H1 (cell line): ENCODE measurements at regions not wholly inside any gene's neighbourhood (a gene's known extent, or its start where the extent isn't known, plus 50 kb on each side); places are given as distances from the start of the nearest gene placed in this dataset.

Experiments
- CTCF ChIA-PET: fragments of 300-600 bp; sonication (Branson Sonifier 250); formaldehyde crosslinking; loops from one replicate; lab custom pipeline; 2021; ENCODE audit not compliant: partially characterized antibody; lab: Charles Lee
- POLR2A ChIA-PET: fragments of 300-600 bp; sonication (Branson Sonifier 250); formaldehyde crosslinking; loops from one replicate; lab custom pipeline; 2021; ENCODE audit warnings: inconsistent platforms; ENCODE audit not compliant: partially characterized antibody; lab: Charles Lee
- DNase-seq, 2 experiments: peaks; one replicate each; pipeline versions ENCODE4 v3.0.0 to v3.0.0-alpha.2; 2010 to 2022; ENCODE audit warnings: low spot score in 2 of 2, low read depth in 1 of 2, mixed read lengths in 1 of 2
- FAIRE-seq: peaks from 2 replicates; lab custom pipeline; 2011; peaks lifted over from hg19 to GRCh38; lab: Jason Lieb, UNC
- H2AFZ ChIP-seq: 2 replicates; pipeline ENCODE4 v1.8.1; 2012; ENCODE audit warnings: low read length, inconsistent platforms
- H2AK5ac ChIP-seq: 2 replicates; pipeline ENCODE4 v1.6.1; 2013; ENCODE audit warnings: low read depth, low read length
- H2BK120ac ChIP-seq: replicated peaks from 2 replicates; pipeline ENCODE3; 2013; ENCODE audit warnings: low read depth, low read length, inconsistent platforms
- H2BK12ac ChIP-seq: 2 replicates; pipeline ENCODE4 v1.6.1; 2013; ENCODE audit warnings: low read depth, low read length
- H2BK15ac ChIP-seq: 2 replicates; pipeline ENCODE4 v1.6.1; 2013; ENCODE audit warnings: low read length
- H2BK20ac ChIP-seq: 2 replicates; pipeline ENCODE4 v1.6.1; 2013; ENCODE audit warnings: low read length
- H2BK5ac ChIP-seq: 2 replicates; pipeline ENCODE4 v1.6.1; 2013; ENCODE audit warnings: low read depth, low read length
- H3K14ac ChIP-seq: 2 replicates; pipeline ENCODE4 v1.6.1; 2013; ENCODE audit warnings: inconsistent platforms; ENCODE audit not compliant: insufficient read length
- H3K18ac ChIP-seq: 2 replicates; pipeline ENCODE4 v1.6.1; 2013; ENCODE audit warnings: low read length; ENCODE audit errors: extremely low read depth
- H3K23ac ChIP-seq: 2 replicates; pipeline ENCODE4 v1.6.1; 2013; ENCODE audit warnings: inconsistent platforms; ENCODE audit not compliant: insufficient read length
- H3K23me2 ChIP-seq: 2 replicates; pipeline ENCODE4 v1.6.1; 2013; ENCODE audit warnings: low read depth, low read length
- H3K27ac ChIP-seq: 2 replicates; pipeline ENCODE4 v1.6.1; 2011; ENCODE audit warnings: low read depth, low read length, inconsistent platforms
- H3K27me3 ChIP-seq, 4 experiments: replicated peaks in 1 of 4; 1 replicate in 1 of 4; 2 replicates in 3 of 4; pipeline versions ENCODE4 v1.6.1 to v1.8.1; 2011 to 2013; ENCODE audit warnings: low read length in 3 of 4, mild to moderate bottlenecking in 3 of 4, inconsistent platforms in 2 of 4, mixed read lengths in 2 of 4, moderate library complexity in 1 of 4; ENCODE audit not compliant: control insufficient read depth in 3 of 4, insufficient read depth in 3 of 4; ENCODE audit errors: extremely low read depth in 1 of 4
- H3K36me3 ChIP-seq, 4 experiments: 2 replicates each; pipeline versions ENCODE4 v1.6.1 to v1.8.1; 2011 to 2013; ENCODE audit warnings: mild to moderate bottlenecking in 4 of 4, low read length in 3 of 4, moderate library complexity in 2 of 4, control low read depth in 1 of 4, inconsistent platforms in 1 of 4; ENCODE audit not compliant: insufficient read depth in 4 of 4, control insufficient read depth in 2 of 4
- H3K4ac ChIP-seq: replicated peaks from 2 replicates; pipeline ENCODE3; 2013; ENCODE audit warnings: low read length, low read depth, mixed read lengths, inconsistent platforms; ENCODE audit not compliant: insufficient read length
- H3K4me1 ChIP-seq, 4 experiments: replicated peaks in 1 of 4; 1 replicate in 1 of 4; 2 replicates in 3 of 4; pipeline versions ENCODE4 v1.6.1 to v1.8.1; 2011 to 2013; ENCODE audit warnings: low read length in 3 of 4, inconsistent platforms in 2 of 4, mixed read lengths in 1 of 4; ENCODE audit not compliant: insufficient read depth in 4 of 4, control insufficient read depth in 3 of 4
- H3K4me2 ChIP-seq, 2 experiments: 2 replicates each; pipeline versions ENCODE4 v1.6.1 to v1.8.1; 2011 to 2013; ENCODE audit warnings: low read depth in 2 of 2, low read length in 2 of 2, control low read depth in 1 of 2, inconsistent platforms in 1 of 2, mild to moderate bottlenecking in 1 of 2; ENCODE audit not compliant: insufficient read depth in 1 of 2
- H3K4me3 ChIP-seq, 4 experiments: fragments of 200-600, 300-600 bp in 1 of 4; sonication (generic), shearing (Covaris generic), sonication (Bioruptor Twin) in 1 of 4; 2 replicates each; pipeline versions ENCODE4 v1.5.1 to v1.8.1; 2011 to 2016; ENCODE audit warnings: low read length in 4 of 4, low read depth in 3 of 4, control low read depth in 2 of 4, inconsistent platforms in 2 of 4, mild to moderate bottlenecking in 2 of 4, mixed read lengths in 1 of 4, moderate library complexity in 1 of 4; ENCODE audit not compliant: insufficient read depth in 2 of 4; ENCODE audit errors: extremely low read depth in 1 of 4
- H3K56ac ChIP-seq: replicated peaks from 2 replicates; pipeline ENCODE3; 2013; ENCODE audit warnings: low read depth, mild to moderate bottlenecking, mixed read lengths, low read length, inconsistent platforms; ENCODE audit not compliant: insufficient read length
- H3K79me1 ChIP-seq: 2 replicates; pipeline ENCODE4 v1.6.1; 2013; ENCODE audit warnings: low read depth, low read length, control low read depth
- H3K79me2 ChIP-seq, 2 experiments: 2 replicates each; pipeline versions ENCODE4 v1.6.1 to v1.8.1; 2012 to 2013; ENCODE audit warnings: low read length in 2 of 2, mild to moderate bottlenecking in 2 of 2, inconsistent platforms in 1 of 2; ENCODE audit not compliant: insufficient read depth in 2 of 2, control insufficient read depth in 1 of 2
- H3K9ac ChIP-seq, 4 experiments: replicated peaks in 1 of 4; 1 replicate in 1 of 4; 2 replicates in 3 of 4; pipeline versions ENCODE4 v1.6.1 to v1.8.1; 2011 to 2013; ENCODE audit warnings: low read depth in 3 of 4, low read length in 3 of 4, control low read depth in 2 of 4, mild to moderate bottlenecking in 2 of 4, moderate library complexity in 2 of 4, inconsistent platforms in 1 of 4; ENCODE audit errors: extremely low read depth in 1 of 4
- H3K9me3 ChIP-seq, 2 experiments: 2 replicates each; pipeline versions ENCODE4 v1.6.1 to v1.8.1; 2012 to 2013; ENCODE audit warnings: mild to moderate bottlenecking in 2 of 2, moderate library complexity in 2 of 2, control low read depth in 1 of 2, inconsistent platforms in 1 of 2, low read depth in 1 of 2, low read length in 1 of 2, mixed read lengths in 1 of 2; ENCODE audit not compliant: insufficient read depth in 2 of 2
- H4K20me1 ChIP-seq, 2 experiments: replicated peaks in 1 of 2; 2 replicates each; pipeline versions ENCODE3 to v1.8.1; 2011 to 2013; ENCODE audit warnings: inconsistent platforms in 2 of 2, low read length in 2 of 2, mild to moderate bottlenecking in 1 of 2; ENCODE audit not compliant: insufficient read depth in 2 of 2, control insufficient read depth in 1 of 2
- H4K5ac ChIP-seq: 2 replicates; pipeline ENCODE4 v1.6.1; 2013; ENCODE audit warnings: low read length, low read depth, mixed read lengths, inconsistent platforms; ENCODE audit not compliant: insufficient read length
- H4K8ac ChIP-seq: 2 replicates; pipeline ENCODE4 v1.8.0; 2013; ENCODE audit warnings: mild to moderate bottlenecking, moderate library complexity, low read length, inconsistent platforms; ENCODE audit not compliant: insufficient read depth; ENCODE audit errors: extremely low read depth
- H4K91ac ChIP-seq: replicated peaks from 2 replicates; pipeline ENCODE3; 2013; ENCODE audit warnings: low read length, mixed read lengths, inconsistent platforms; ENCODE audit not compliant: insufficient read length
- CTCF ChIP-seq, 3 experiments: IDR thresholded peaks; 1 replicate in 2 of 3; 2 replicates in 1 of 3; pipeline versions ENCODE4 v1.5.1 to v1.6.1; 2011; ENCODE audit warnings: low read length in 3 of 3, mild to moderate bottlenecking in 3 of 3, inconsistent platforms in 2 of 3, low read depth in 1 of 3, moderate library complexity in 1 of 3; ENCODE audit not compliant: insufficient read depth in 1 of 3; ENCODE audit errors: control extremely low read depth in 1 of 3
- SP4 ChIP-seq: IDR thresholded peaks from 2 replicates; pipeline ENCODE4 v1.6.1; 2012; ENCODE audit warnings: low read length, inconsistent platforms
- WGBS, 2 experiments: shearing (Covaris generic) in 1 of 2; methylation state at CpG; one replicate each; pipeline versions ENCODE4 v1.1.6 to v1.1.7; 2013 to 2015; ENCODE audit warnings: low lambda C conversion rate in 2 of 2, mixed read lengths in 2 of 2, inconsistent platforms in 1 of 2, low coverage in 1 of 2, missing lambda C conversion rate in 1 of 2; ENCODE audit not compliant: insufficient replicate concordance in 2 of 2, insufficient coverage in 1 of 2, insufficient read length in 1 of 2; ENCODE audit errors: extremely low coverage in 1 of 2, missing lambda C conversion rate in 1 of 2; 5-methylcytosine and 5-hydroxymethylcytosine counted together

GRCh38 chr20:2244993-2245392 lies 50.8 kb upstream of the TGM3 start:
- Histone ChIP-seq H3K23me2 (no peaks in the 10 kb centered on the region; the same call in 1 of the 2 replicates), H3K4ac (no peak overlapping the region), H3K27ac (no peak overlapping the region), H3K14ac (no peak overlapping the region), H3K23ac (no peak overlapping the region), H3K4me3 (no peak overlapping the region), H3K36me3 (no peaks in the 10 kb centered on the region), H3K27me3 (no peaks in the 10 kb centered on the region), H2BK120ac (no peak overlapping the region), H3K4me1 (peaks cover 13 to 23% (median 17%) of the 10 kb centered on the region in 4 experiments), H3K79me2 (no peaks in the 10 kb centered on the region), H4K20me1 (no peaks in the 10 kb centered on the region), H3K18ac (no peak overlapping the region), H2AK5ac (no peak overlapping the region), H3K9me3 (no peaks in the 10 kb centered on the region), H2BK12ac (no peak overlapping the region), H2BK20ac (no peak overlapping the region), H4K91ac (no peak overlapping the region), H3K79me1 (no peaks in the 10 kb centered on the region), H2BK15ac (no peak overlapping the region), H2BK5ac (no peak overlapping the region), H4K5ac (no peak overlapping the region), H2AFZ (no peak overlapping the region), H3K56ac (no peak overlapping the region), H3K9ac (no peak overlapping the region), H4K8ac (no peak overlapping the region), H3K4me2 (peak overlapping the region in 1 of 2 experiments; percentile 17; a peak in 2 of 4 replicates)
- WGBS, 2 experiments: 27% methylated on average over 6 of the region's 6 CpGs; no CpG with 5 or more reads in 1 of the 2 experiments
- TF ChIP-seq SP4 (no peak), CTCF (IDR thresholded peaks at IDR 0.05; ENCODE audit: control extremely low read depth in 1 of 3, insufficient read depth in 1 of 3, low read depth in 1 of 3, low read length in 3 of 3) (0 out of 4 replicates have a peak, but pooled peaks of 1 of the 3 experiments have one; percentile 10)
- CTCF ChIA-PET: interaction anchor here (0.6 to 2.3 kb wide), 7 partner anchors 8 to 378 kb away, joined by 3 to 15 read pairs (median 3); no protein-coding TSS in a partner anchor
- FAIRE-seq: peak; percentile 7
- no peak for DNase-seq
- POLR2A ChIA-PET: interaction anchor here (1.5 to 2.1 kb wide), 2 partner anchors 38 to 226 kb away, joined by 5 to 6 read pairs; partner anchors contain the start of gene SNRPB
